ENCODE measurements at regions not wholly inside any gene's neighbourhood (a gene's known extent, or its start where the extent isn't known, plus 50 kb on each side); places are given as distances from the start of the nearest gene placed in this dataset.

DNA sequence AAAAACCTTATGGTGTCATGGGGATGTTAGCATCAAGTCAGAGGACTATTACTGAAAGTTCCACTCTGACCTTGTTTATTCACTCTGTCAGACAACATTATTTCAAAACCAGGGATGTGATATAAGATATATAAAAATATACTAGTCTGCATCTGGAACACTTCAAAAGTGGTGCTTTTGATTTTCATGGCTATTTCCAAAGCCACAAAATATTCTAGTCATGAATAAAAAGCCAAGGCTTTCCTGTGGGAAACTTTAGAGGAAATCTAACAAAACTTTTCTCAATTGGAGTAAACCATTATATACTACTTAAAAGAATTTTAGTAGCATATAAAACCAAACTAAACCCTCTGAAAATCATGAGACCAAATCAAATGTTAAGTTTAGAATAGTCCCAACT lies 205.2 kb downstream of the TMEM26 start:
- no peak for TF ChIP-seq CEBPB (IDR thresholded peaks at IDR 0.05; ENCODE audit: low read depth, low read length)
- TF ChIP-seq, protein P1, sequence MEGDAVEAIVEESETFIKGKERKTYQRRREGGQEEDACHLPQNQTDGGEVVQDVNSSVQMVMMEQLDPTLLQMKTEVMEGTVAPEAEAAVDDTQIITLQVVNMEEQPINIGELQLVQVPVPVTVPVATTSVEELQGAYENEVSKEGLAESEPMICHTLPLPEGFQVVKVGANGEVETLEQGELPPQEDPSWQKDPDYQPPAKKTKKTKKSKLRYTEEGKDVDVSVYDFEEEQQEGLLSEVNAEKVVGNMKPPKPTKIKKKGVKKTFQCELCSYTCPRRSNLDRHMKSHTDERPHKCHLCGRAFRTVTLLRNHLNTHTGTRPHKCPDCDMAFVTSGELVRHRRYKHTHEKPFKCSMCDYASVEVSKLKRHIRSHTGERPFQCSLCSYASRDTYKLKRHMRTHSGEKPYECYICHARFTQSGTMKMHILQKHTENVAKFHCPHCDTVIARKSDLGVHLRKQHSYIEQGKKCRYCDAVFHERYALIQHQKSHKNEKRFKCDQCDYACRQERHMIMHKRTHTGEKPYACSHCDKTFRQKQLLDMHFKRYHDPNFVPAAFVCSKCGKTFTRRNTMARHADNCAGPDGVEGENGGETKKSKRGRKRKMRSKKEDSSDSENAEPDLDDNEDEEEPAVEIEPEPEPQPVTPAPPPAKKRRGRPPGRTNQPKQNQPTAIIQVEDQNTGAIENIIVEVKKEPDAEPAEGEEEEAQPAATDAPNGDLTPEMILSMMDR (conservative IDR thresholded peaks at IDR 0.05; ENCODE audit: low read depth, low read length) = no peak
